ENCODE measurements at regions not wholly inside any gene's neighbourhood (a gene's known extent, or its start where the extent isn't known, plus 50 kb on each side); places are given as distances from the start of the nearest gene placed in this dataset.
"Not testable (repeated sequence)": the region's sequence is repeated elsewhere in the genome, so short reads cannot be mapped to it uniquely, and the experiment has no call there.

- DNase-seq: no peak
- H3K27me3 Mint-ChIP-seq (ENCODE audit: low read depth in 3 of 3): peaks cover 2 to 7% (median 4%) of the 10 kb centered on the region in 3 donors
- H3K27ac Mint-ChIP-seq: no peak overlapping the region
- H3K9me3 Mint-ChIP-seq: no peaks in the 10 kb centered on the region
- H3K4me3 Mint-ChIP-seq: no peak overlapping the region
- H3K36me3 Mint-ChIP-seq: no peaks in the 10 kb centered on the region
- no peaks in the 10 kb centered on the region for H3K4me1 Mint-ChIP-seq
Measured at GRCh38 chr1:30535595-30536325, 187.6 kb downstream of the MATN1 start.

GRCh38 chr1:30534551-30534940 lies 188.8 kb downstream of the MATN1 start:
- Mint-ChIP-seq H3K4me3 (no peak overlapping the region), H3K36me3 (no peaks in the 10 kb centered on the region), H3K27ac (no peak overlapping the region), H3K9me3 (no peaks in the 10 kb centered on the region), H3K27me3 (ENCODE audit: low read depth in 3 of 3) (peaks cover 2 to 10% (median 4%) of the 10 kb centered on the region in 3 donors), H3K4me1 (no peaks in the 10 kb centered on the region)
- DNase-seq: no peak

GRCh38 chr1:30533796-30534550 lies 189.4 kb downstream of the MATN1 start:
- Mint-ChIP-seq H3K4me3 (no peak overlapping the region), H3K27me3 (ENCODE audit: low read depth in 3 of 3) (peaks cover 2 to 10% (median 3%) of the 10 kb centered on the region in 3 donors), H3K4me1 (no peaks in the 10 kb centered on the region), H3K27ac (no peak overlapping the region), H3K36me3 (no peaks in the 10 kb centered on the region), H3K9me3 (no peaks in the 10 kb centered on the region)
- no peak for DNase-seq

GRCh38 chr1:30533141-30533540 lies 190.2 kb downstream of the MATN1 start:
- DNase-seq: no peak
- Mint-ChIP-seq H3K4me3 (no peak overlapping the region), H3K4me1 (no peaks in the 10 kb centered on the region), H3K27ac (no peak overlapping the region), H3K9me3 (no peaks in the 10 kb centered on the region), H3K27me3 (ENCODE audit: low read depth in 3 of 3) (peaks cover 2 to 10% (median 3%) of the 10 kb centered on the region in 3 donors), H3K36me3 (no peaks in the 10 kb centered on the region)

- no peak overlapping the region for H3K4me3 Mint-ChIP-seq
- no peak overlapping the region for H3K27ac Mint-ChIP-seq
- DNase-seq: no peak
- no peaks in the 10 kb centered on the region for H3K9me3 Mint-ChIP-seq
- no peaks in the 10 kb centered on the region for H3K4me1 Mint-ChIP-seq
- peaks cover 2 to 10% (median 3%) of the 10 kb centered on the region in 3 donors for H3K27me3 Mint-ChIP-seq (ENCODE audit: low read depth in 3 of 3)
- H3K36me3 Mint-ChIP-seq: no peaks in the 10 kb centered on the region
Measured at GRCh38 chr1:30532621-30533020, 190.8 kb downstream of the MATN1 start.

- H3K27me3 Mint-ChIP-seq (ENCODE audit: low read depth in 3 of 3): peaks cover 5 to 9% (median 7%) of the 10 kb centered on the region in 3 donors
- no peak overlapping the region for H3K27ac Mint-ChIP-seq
- H3K4me1 Mint-ChIP-seq: no peaks in the 10 kb centered on the region
- no peak for DNase-seq
- no peaks in the 10 kb centered on the region for H3K9me3 Mint-ChIP-seq
- H3K4me3 Mint-ChIP-seq: no peak overlapping the region
- no peaks in the 10 kb centered on the region for H3K36me3 Mint-ChIP-seq
Measured at GRCh38 chr1:30527511-30528140, 195.8 kb downstream of the MATN1 start.

GRCh38 chr1:30526652-30527345 lies 196.6 kb downstream of the MATN1 start:
- no peaks in the 10 kb centered on the region for H3K36me3 Mint-ChIP-seq

GRCh38 chr1:30525971-30526651 lies 197.3 kb downstream of the MATN1 start:
- H3K4me1 Mint-ChIP-seq: no peaks in the 10 kb centered on the region
- H3K27me3 Mint-ChIP-seq (ENCODE audit: low read depth in 3 of 3): peaks cover 7 to 11% (median 9%) of the 10 kb centered on the region in 3 donors
- no peak overlapping the region for H3K27ac Mint-ChIP-seq
- DNase-seq: no peak
- H3K9me3 Mint-ChIP-seq: no peaks in the 10 kb centered on the region
- H3K36me3 Mint-ChIP-seq: no peaks in the 10 kb centered on the region
- H3K4me3 Mint-ChIP-seq: no peak overlapping the region

More at GRCh38 chr1:30526652-30527345, 196.6 kb downstream of the MATN1 start:
- H3K9me3 Mint-ChIP-seq: no peaks in the 10 kb centered on the region
- H3K27me3 Mint-ChIP-seq (ENCODE audit: low read depth in 3 of 3): peaks cover 4 to 9% (median 9%) of the 10 kb centered on the region in 3 donors
- H3K4me1 Mint-ChIP-seq: no peaks in the 10 kb centered on the region
- H3K4me3 Mint-ChIP-seq: no peak overlapping the region
- DNase-seq: no peak
- H3K27ac Mint-ChIP-seq: no peak overlapping the region

- no peaks in the 10 kb centered on the region for H3K9me3 Mint-ChIP-seq
- DNase-seq: no peak
- H3K27me3 Mint-ChIP-seq (ENCODE audit: low read depth in 3 of 3): peaks cover 7 to 11% (median 9%) of the 10 kb centered on the region in 3 donors
- H3K36me3 Mint-ChIP-seq: no peaks in the 10 kb centered on the region
- H3K4me3 Mint-ChIP-seq: no peak overlapping the region
- no peak overlapping the region for H3K27ac Mint-ChIP-seq
- H3K4me1 Mint-ChIP-seq: no peaks in the 10 kb centered on the region
Measured at GRCh38 chr1:30525631-30525970, 197.8 kb downstream of the MATN1 start.

GRCh38 chr1:30524840-30525617 lies 198.4 kb downstream of the MATN1 start:
- Mint-ChIP-seq H3K36me3 (no peaks in the 10 kb centered on the region), H3K4me3 (no peak overlapping the region), H3K27ac (no peak overlapping the region), H3K4me1 (no peaks in the 10 kb centered on the region), H3K27me3 (ENCODE audit: low read depth in 3 of 3) (peaks cover 7 to 14% (median 8%) of the 10 kb centered on the region in 3 donors), H3K9me3 (no peaks in the 10 kb centered on the region)
- DNase-seq: no peak

GRCh38 chr1:30524025-30524555 lies 199.3 kb downstream of the MATN1 start:
- not testable (repeated sequence) for H3K4me1 Mint-ChIP-seq

GRCh38 chr1:30523055-30524020 lies 200.0 kb downstream of the MATN1 start:
- no peaks in the 10 kb centered on the region for H3K4me1 Mint-ChIP-seq
- no peak overlapping the region for H3K27ac Mint-ChIP-seq
- H3K4me3 Mint-ChIP-seq: no peak overlapping the region
- no peaks in the 10 kb centered on the region for H3K36me3 Mint-ChIP-seq
- peaks cover 7 to 14% (median 8%) of the 10 kb centered on the region in 3 donors for H3K27me3 Mint-ChIP-seq (ENCODE audit: low read depth in 3 of 3)
- no peak for DNase-seq
- H3K9me3 Mint-ChIP-seq: no peaks in the 10 kb centered on the region

More at GRCh38 chr1:30524025-30524555, 199.3 kb downstream of the MATN1 start:
- H3K27ac Mint-ChIP-seq, DNase-seq, H3K9me3 Mint-ChIP-seq, H3K4me3 Mint-ChIP-seq, H3K36me3 Mint-ChIP-seq: not testable (repeated sequence)
- H3K27me3 Mint-ChIP-seq (ENCODE audit: low read depth in 3 of 3): peaks cover 7 to 14% (median 8%) of the 10 kb centered on the region in 3 donors

Measured in immature natural killer cell (primary cell).